GM12872 (cell line): ENCODE measurements at regions not wholly inside any gene's neighbourhood (a gene's known extent, or its start where the extent isn't known, plus 50 kb on each side); places are given as distances from the start of the nearest gene placed in this dataset.

Source experiments
- TF ChIP-seq, protein P1 (sequence below): IDR thresholded peaks from 3 replicates; pipeline ENCODE4 v1.5.1; 2011; ENCODE audit warnings: low read depth, mild to moderate bottlenecking, low read length, moderate library complexity; ENCODE audit not compliant: insufficient read depth

DNA sequence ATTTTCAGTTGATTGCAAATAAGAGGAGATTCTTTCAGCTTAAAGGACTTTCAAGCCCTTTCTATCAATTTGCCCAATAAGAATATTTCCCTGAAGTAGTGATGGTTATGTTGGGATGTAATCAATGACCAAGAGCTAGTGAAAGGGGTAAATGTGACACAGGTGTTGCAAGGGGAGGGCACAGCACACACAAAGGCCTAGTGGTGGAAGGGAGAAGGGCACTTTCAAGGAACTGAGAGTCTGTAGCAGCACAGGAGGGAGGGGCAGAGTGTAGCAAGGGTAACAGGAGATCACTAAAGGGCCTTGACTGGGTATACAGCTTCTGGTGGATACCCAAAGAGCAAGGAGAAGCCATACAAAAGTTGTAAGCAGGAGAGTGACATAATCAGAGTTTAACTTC, 217.8 kb upstream of the ARHGEF26 start:
- TF ChIP-seq, protein P1, sequence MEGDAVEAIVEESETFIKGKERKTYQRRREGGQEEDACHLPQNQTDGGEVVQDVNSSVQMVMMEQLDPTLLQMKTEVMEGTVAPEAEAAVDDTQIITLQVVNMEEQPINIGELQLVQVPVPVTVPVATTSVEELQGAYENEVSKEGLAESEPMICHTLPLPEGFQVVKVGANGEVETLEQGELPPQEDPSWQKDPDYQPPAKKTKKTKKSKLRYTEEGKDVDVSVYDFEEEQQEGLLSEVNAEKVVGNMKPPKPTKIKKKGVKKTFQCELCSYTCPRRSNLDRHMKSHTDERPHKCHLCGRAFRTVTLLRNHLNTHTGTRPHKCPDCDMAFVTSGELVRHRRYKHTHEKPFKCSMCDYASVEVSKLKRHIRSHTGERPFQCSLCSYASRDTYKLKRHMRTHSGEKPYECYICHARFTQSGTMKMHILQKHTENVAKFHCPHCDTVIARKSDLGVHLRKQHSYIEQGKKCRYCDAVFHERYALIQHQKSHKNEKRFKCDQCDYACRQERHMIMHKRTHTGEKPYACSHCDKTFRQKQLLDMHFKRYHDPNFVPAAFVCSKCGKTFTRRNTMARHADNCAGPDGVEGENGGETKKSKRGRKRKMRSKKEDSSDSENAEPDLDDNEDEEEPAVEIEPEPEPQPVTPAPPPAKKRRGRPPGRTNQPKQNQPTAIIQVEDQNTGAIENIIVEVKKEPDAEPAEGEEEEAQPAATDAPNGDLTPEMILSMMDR = peak; percentile 44; the same call in 2 of the 3 replicates

DNA sequence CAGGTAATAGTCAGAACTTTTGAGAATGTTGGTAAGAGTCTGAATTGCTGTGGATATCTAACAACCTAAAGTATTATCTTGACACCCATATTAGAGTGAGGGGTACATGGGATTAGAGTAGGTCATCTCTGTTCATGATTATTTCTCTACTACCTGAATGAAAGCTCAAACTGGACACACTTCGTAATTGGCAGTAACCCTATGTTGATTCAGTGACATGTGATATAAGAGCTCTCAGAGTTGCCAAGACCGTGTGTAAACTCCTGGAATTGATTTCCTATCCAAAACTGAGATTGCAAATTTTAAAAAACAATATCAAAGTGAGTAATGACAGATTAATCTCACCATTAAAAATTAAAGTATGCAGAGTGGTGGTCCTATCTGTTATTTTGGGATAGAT, 214.8 kb upstream of the ARHGEF26 start:
- TF ChIP-seq, protein P1 = no peak

DNA sequence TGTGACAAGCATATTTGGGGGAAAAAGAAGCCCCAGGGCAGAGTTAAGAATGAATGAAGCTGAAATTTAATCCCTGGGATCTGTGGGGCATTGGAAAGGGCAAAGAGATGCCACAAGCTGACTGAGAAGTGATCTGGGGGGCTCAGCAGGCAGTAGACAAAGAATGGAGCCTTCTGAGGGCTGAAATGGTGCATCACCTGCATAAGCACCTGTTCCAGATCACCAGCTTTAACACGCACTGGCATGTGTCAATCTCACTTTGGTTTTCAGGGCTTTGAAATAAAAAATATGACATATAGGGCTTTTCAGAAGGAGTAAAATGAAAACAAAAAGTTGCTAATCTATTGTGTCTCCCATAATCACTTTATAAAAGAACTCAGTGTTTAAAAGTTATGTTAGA, 210.8 kb upstream of the ARHGEF26 start:
- TF ChIP-seq, protein P1 = no peak

DNA sequence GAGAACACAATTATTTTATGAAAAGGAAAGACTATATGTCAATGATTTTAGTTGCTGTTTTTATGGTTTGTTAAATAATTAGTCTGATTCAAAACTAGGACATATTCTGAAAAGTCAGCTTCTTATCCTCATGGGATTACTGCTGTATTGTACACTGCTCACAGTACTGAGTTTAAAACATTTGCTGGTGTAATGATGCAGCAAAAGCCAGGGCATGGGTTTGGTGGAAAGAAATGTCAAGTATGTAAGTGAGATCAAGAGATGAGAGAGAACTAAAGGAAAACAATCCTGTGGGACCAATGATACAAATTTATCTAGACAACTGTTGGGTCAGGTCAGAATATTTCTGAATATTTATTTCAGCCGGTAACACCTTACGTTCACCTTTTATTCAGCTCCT, 210.1 kb upstream of the ARHGEF26 start:
- TF ChIP-seq, protein P1 = no peak

DNA sequence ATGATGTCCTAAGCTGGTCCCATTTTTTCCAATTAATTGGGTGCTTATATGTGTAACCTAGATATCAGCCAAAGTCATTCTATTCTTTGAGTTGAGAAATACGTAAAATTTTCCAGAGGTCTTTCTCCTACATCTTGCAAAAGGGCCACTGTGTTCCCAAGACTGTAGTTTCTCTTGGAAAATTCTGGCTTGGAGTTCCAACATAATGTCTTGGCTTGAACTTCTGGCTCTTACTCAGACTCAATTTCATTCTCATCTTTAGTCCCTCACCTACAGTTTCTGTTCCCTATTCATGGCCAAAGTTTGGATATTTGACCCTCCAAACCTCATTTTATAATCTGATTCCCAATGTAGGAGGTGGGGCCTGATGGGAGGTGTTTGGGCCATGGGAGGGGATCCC, 201.4 kb upstream of the ARHGEF26 start:
- TF ChIP-seq, protein P1 = no peak

DNA sequence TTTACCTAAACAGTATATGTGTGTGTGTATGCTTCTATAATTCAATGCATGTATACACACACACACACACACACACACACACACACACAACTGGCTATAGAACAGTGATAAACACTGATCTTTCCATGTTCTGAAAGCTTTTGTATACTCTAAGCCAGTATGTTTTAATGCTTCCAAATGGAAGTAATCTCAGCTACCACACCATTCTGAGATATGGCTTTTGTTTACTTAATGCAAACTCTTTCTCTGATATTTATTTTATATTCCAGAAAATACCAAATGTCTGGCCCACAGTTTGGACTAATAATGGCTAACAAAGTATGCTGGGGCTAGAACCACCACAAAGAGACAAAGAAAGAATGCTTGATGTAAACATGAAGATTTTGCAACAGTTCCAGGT, 199.4 kb upstream of the ARHGEF26 start:
- TF ChIP-seq, protein P1 = no peak

DNA sequence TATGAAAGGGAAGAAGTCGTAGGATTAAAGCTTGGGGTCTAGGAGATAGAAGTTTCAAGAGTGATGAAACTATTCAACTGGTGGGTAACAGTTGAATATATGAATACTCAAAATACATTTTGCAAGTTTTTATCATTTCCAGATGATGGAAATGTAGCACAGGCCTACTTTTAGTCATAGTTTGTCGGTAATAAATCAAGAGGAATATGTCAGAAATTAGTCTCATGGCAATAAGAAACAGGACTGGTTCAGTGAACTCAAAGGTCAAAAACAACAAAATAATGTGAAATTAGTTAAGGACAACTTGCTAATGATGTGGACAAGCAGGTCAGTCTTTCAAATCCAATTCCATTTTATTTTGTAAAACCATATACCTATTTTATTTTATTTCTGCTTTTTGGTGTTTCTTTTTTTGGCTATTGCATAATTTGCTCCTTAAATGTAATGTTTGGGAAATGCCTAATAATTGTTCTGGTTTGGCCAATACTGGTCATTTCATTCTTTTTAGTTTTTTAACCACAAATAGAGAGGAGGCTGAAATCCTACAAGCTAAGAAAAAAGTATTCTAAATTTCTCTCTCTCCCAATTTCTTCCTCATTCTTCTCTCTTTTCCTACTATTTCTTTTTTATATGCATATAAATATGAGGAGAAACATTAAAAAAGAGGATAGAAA, 195.2 kb upstream of the ARHGEF26 start:
- TF ChIP-seq, protein P1 = no peak

DNA sequence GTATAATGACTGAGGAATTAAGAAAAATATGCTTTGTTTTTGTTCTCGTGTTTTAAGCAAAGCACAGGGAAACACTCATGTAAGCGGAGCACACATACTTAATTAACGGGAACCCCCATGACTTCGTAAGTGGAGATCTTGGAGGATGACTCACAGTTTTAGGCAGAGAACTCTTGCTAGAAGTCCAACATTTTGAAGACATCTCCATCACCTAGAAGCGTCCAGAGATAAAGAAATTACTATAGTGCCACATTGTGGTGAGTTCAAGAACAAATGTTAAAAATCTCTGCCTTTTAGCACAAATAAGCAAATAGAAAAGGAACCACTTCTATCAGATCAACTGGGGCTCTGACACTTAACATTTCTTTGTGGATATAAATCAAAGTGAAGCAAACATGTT, 194.1 kb upstream of the ARHGEF26 start:
- TF ChIP-seq, protein P1 = peak; percentile 34; the same call in 1 of the 3 replicates
